Spleen (tissue), 7 donors: ENCODE measurements at regions not wholly inside any gene's neighbourhood (a gene's known extent, or its start where the extent isn't known, plus 50 kb on each side); places are given as distances from the start of the nearest gene placed in this dataset.

ENCODE experiments used
- POLR2A ChIP-seq, 3 donors: fragments of 450-650 bp; IDR thresholded peaks; one replicate each; pipeline ENCODE4 v1.5.1; 2017; ENCODE audit warnings: antibody characterized with exemption in 3 of 3, mild to moderate bottlenecking in 1 of 3
- POLR2AphosphoS5 ChIP-seq, 3 donors: sonication (generic); formaldehyde crosslinking; IDR thresholded peaks; one replicate each; pipeline ENCODE4 v1.5.1; 2017; ENCODE audit warnings: antibody characterized with exemption in 3 of 3
- TF ChIP-seq, protein P1 (sequence below), 11 experiments: fragments of 200-600 bp in 7 of 11; fragments of 450-650 bp in 4 of 11; sonication (generic) in 4 of 11; IDR thresholded peaks in 8 of 11; conservative IDR thresholded peaks in 3 of 11; 1 replicate in 7 of 11; 2 replicates in 4 of 11; pipeline versions ENCODE4 v1.4.0 to v1.8.0; 2016 to 2021; ENCODE audit warnings: antibody characterized with exemption in 11 of 11, inconsistent platforms in 4 of 11, mild to moderate bottlenecking in 1 of 11
- donor health status: DM: no; HTN: no; CAD: no; lungs with moderate emphysema.
- donor health status: DM: no; HTN: no; CAD: no.
- donor health status: DM: no; HTN: no; CAD: no.

GRCh38 chr14:83461521-83461920 is 1927.9 kb upstream of the SEL1L start:
- TF ChIP-seq POLR2AphosphoS5 (IDR thresholded peaks at IDR 0.05) (no peak), POLR2A (IDR thresholded peaks at IDR 0.05) (no peak)
- TF ChIP-seq, protein P1, sequence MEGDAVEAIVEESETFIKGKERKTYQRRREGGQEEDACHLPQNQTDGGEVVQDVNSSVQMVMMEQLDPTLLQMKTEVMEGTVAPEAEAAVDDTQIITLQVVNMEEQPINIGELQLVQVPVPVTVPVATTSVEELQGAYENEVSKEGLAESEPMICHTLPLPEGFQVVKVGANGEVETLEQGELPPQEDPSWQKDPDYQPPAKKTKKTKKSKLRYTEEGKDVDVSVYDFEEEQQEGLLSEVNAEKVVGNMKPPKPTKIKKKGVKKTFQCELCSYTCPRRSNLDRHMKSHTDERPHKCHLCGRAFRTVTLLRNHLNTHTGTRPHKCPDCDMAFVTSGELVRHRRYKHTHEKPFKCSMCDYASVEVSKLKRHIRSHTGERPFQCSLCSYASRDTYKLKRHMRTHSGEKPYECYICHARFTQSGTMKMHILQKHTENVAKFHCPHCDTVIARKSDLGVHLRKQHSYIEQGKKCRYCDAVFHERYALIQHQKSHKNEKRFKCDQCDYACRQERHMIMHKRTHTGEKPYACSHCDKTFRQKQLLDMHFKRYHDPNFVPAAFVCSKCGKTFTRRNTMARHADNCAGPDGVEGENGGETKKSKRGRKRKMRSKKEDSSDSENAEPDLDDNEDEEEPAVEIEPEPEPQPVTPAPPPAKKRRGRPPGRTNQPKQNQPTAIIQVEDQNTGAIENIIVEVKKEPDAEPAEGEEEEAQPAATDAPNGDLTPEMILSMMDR (IDR thresholded peaks at IDR 0.05 in 8 of 11, conservative IDR thresholded peaks at IDR 0.05 in 3 of 11) = no peak
